CD4-positive, alpha-beta T cell (primary cell): ENCODE measurements at regions not wholly inside any gene's neighbourhood (a gene's known extent, or its start where the extent isn't known, plus 50 kb on each side); places are given as distances from the start of the nearest gene placed in this dataset.

Source experiments
- ATAC-seq: fragments of 200-7000 bp; cut with Tn5 transposase; one replicate; pipeline ENCODE4 v1.10.0; 2022; ENCODE audit warnings: mild to moderate bottlenecking; ENCODE audit not compliant: poor library complexity
- CTCF ChIA-PET: fragments of 350-600 bp; sonication (Branson Sonifier 250); formaldehyde crosslinking; loops from one replicate; lab custom pipeline; 2021; ENCODE audit warnings: antibody characterized with exemption, inconsistent platforms; lab: Charles Lee
- POLR2A ChIA-PET: fragments of 350-600 bp; sonication (Branson Sonifier 250); formaldehyde crosslinking; loops from one replicate; lab custom pipeline; 2021; ENCODE audit warnings: antibody characterized with exemption, inconsistent platforms; lab: Charles Lee
- DNase-seq, 14 experiments: peaks; one replicate each; pipeline ENCODE4 v3.0.0-alpha.2; 2013 to 2020; ENCODE audit warnings: mixed read lengths in 2 of 14
- H3K27ac ChIP-seq, 2 donors: one replicate each; pipeline versions ENCODE4 v1.5.1 to v1.7.0; 2013; ENCODE audit warnings: low read length in 2 of 2, low read depth in 1 of 2, mild to moderate bottlenecking in 1 of 2
- H3K27me3 ChIP-seq, 2 experiments: 1 replicate in 1 of 2; 2 replicates in 1 of 2; pipeline versions ENCODE4 v1.6.1 to v1.7.0; 2013; ENCODE audit warnings: low read length in 2 of 2, control low read depth in 1 of 2, mild to moderate bottlenecking in 1 of 2, moderate library complexity in 1 of 2; ENCODE audit not compliant: insufficient read depth in 2 of 2, control insufficient read depth in 1 of 2
- H3K36me3 ChIP-seq: one replicate; pipeline ENCODE4 v1.6.1; 2013; ENCODE audit warnings: low read length, control low read depth; ENCODE audit not compliant: insufficient read depth
- H3K4me1 ChIP-seq: one replicate; pipeline ENCODE4 v1.6.1; 2013; ENCODE audit warnings: low read length, control low read depth; ENCODE audit not compliant: insufficient read depth
- H3K4me3 ChIP-seq: one replicate; pipeline ENCODE4 v1.5.1; 2013; ENCODE audit warnings: mild to moderate bottlenecking, low read length, moderate library complexity
- H3K9me3 ChIP-seq, 2 experiments: 1 replicate in 1 of 2; 2 replicates in 1 of 2; pipeline versions ENCODE4 v1.6.1 to v1.7.0; 2013; ENCODE audit warnings: low read length in 2 of 2, mild to moderate bottlenecking in 2 of 2, control low read depth in 1 of 2, moderate library complexity in 1 of 2; ENCODE audit not compliant: control insufficient read depth in 1 of 2, insufficient read depth in 1 of 2
- H3K27ac Mint-ChIP-seq: one replicate; pipeline ENCODE4 v1.8.0; 2020; ENCODE audit warnings: mixed read lengths
- H3K27me3 Mint-ChIP-seq: one replicate; pipeline ENCODE4 v1.8.0; 2021; ENCODE audit warnings: mixed read lengths
- H3K36me3 Mint-ChIP-seq: one replicate; pipeline ENCODE4 v1.8.0; 2021; ENCODE audit warnings: low read depth, mixed read lengths
- H3K4me1 Mint-ChIP-seq: one replicate; pipeline ENCODE4 v1.8.0; 2021; ENCODE audit warnings: low read depth, mixed read lengths
- H3K4me3 Mint-ChIP-seq: one replicate; pipeline ENCODE4 v1.8.0; 2020; ENCODE audit warnings: mild to moderate bottlenecking, mixed read lengths
- H3K9me3 Mint-ChIP-seq: one replicate; pipeline ENCODE4 v1.8.0; 2020; ENCODE audit warnings: mixed read lengths
- intact Hi-C, 2 experiments: fragments of 100-400 bp; cut with DNase I in 1 of 2; cut with micrococcal nuclease in 1 of 2; formaldehyde crosslinking; loops; one replicate each; pipeline versions ENCODE4 v1.15.1 to v1.9.0; 2023 to 2025; cut with DNase I, micrococcal nuclease
- TF ChIP-seq, protein P1 (sequence below): fragments of 200-600 bp; IDR thresholded peaks from one replicate; pipeline ENCODE4 v1.8.0; 2022; ENCODE audit warnings: antibody characterized with exemption, mild to moderate bottlenecking

DNA sequence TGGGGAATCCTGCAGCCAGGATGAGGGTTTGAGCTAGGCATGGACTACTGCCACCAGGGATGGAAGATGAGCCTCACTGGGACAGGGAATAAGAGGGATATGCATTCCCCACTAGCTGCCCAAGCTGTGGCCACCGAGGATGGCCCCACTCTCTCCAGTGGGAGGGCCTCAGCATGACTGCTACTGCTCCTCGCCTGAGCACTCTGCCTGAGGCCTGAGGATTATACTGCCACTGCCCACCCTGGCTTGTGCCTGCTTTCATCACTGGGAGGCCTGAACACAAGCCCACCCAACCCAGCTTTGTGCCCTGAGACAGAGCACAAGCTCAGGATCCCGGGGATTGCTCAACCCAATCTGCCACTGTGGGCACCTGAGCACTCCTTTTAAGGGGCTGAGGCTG lies 425.6 kb downstream of the RASEF start:
- Mint-ChIP-seq H3K4me1 (no peaks in the 10 kb centered on the region), H3K9me3 (peaks cover 19% of the 10 kb centered on the region), H3K4me3 (no peak overlapping the region), H3K27me3 (no peaks in the 10 kb centered on the region), H3K27ac (no peak overlapping the region), H3K36me3 (no peaks in the 10 kb centered on the region)
- intact Hi-C loops, result no loop called here
- Histone ChIP-seq H3K27me3 (no peaks in the 10 kb centered on the region), H3K27ac (no peak overlapping the region), H3K4me3 (no peak overlapping the region), H3K4me1 (no peaks in the 10 kb centered on the region), H3K36me3 (no peaks in the 10 kb centered on the region), H3K9me3 (peaks cover 11 to 17% of the 10 kb centered on the region in 2 experiments)
- POLR2A ChIA-PET, result no interaction called here
- no peak for DNase-seq
- TF ChIP-seq, protein P1, sequence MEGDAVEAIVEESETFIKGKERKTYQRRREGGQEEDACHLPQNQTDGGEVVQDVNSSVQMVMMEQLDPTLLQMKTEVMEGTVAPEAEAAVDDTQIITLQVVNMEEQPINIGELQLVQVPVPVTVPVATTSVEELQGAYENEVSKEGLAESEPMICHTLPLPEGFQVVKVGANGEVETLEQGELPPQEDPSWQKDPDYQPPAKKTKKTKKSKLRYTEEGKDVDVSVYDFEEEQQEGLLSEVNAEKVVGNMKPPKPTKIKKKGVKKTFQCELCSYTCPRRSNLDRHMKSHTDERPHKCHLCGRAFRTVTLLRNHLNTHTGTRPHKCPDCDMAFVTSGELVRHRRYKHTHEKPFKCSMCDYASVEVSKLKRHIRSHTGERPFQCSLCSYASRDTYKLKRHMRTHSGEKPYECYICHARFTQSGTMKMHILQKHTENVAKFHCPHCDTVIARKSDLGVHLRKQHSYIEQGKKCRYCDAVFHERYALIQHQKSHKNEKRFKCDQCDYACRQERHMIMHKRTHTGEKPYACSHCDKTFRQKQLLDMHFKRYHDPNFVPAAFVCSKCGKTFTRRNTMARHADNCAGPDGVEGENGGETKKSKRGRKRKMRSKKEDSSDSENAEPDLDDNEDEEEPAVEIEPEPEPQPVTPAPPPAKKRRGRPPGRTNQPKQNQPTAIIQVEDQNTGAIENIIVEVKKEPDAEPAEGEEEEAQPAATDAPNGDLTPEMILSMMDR, result no peak
- no peak for ATAC-seq
- CTCF ChIA-PET, result no interaction called here

DNA sequence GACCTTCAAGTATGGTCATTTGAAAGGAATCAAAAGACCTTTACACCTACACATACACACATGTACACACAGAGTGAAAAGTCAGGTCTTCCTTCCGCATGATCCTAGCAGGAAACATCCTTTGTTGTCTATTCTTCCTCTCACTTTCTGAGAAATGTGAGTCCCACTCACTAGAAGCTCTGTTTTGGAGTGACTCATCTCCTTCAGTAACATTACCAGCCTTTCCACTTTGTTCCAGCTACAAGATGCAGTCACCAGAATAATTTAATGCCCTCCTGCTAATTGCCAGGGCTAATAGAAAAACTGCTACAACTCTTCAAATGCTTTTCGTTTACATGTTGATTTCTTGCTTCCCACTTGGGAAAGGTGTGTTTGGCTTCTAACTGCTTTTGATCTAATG lies 417.3 kb downstream of the RASEF start:
- no peaks in the 10 kb centered on the region for H3K27me3 Mint-ChIP-seq
- POLR2A ChIA-PET, result no interaction called here
- TF ChIP-seq, protein P1, result no peak

DNA sequence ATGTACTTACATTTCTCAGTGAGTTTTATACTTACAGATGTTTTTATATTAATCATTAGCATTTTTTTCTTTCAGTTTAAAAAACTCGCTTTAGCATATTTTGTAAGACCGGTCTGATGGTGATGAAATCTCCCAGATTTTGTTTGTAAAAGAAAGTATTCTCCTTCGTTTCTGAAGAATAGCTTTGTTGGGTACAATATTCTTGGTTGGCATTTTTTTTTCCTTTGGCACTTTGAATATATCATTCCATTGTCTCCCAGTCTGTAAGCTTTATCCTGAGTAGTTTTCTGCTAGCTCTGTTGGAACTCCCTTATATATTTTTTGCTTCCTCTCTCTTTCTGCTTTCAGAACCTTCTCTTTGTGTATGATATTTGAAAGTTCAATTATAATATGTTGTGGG lies 412.6 kb downstream of the RASEF start:
- ChIA-PET CTCF (interaction anchor here (1.1 kb wide), 1 partner anchor 36 kb away, joined by 3 read pairs; no protein-coding TSS in a partner anchor), POLR2A (interaction anchor here (0.7 kb wide), 1 partner anchor 40 kb away, joined by 4 read pairs; no protein-coding TSS in a partner anchor)
- Mint-ChIP-seq H3K27me3 (no peaks in the 10 kb centered on the region), H3K4me3 (no peak overlapping the region), H3K36me3 (no peaks in the 10 kb centered on the region), H3K4me1 (no peaks in the 10 kb centered on the region), H3K27ac (no peak overlapping the region), H3K9me3 (peaks cover 12% of the 10 kb centered on the region)
- H3K27me3 ChIP-seq, result no peaks in the 10 kb centered on the region
- no peaks in the 10 kb centered on the region for H3K36me3 ChIP-seq
- TF ChIP-seq, protein P1, result no peak
- no peak for DNase-seq
- H3K4me3 ChIP-seq, result no peak overlapping the region
- peaks cover 4 to 10% of the 10 kb centered on the region in 2 experiments for H3K9me3 ChIP-seq
- no peak overlapping the region for H3K27ac ChIP-seq
- no peak for ATAC-seq
- intact Hi-C loops, result no loop called here
- no peaks in the 10 kb centered on the region for H3K4me1 ChIP-seq

More for the DNA sequence above, 417.3 kb downstream of the RASEF start:
- no peak overlapping the region for H3K27ac ChIP-seq
- no peaks in the 10 kb centered on the region for H3K9me3 ChIP-seq
- Mint-ChIP-seq H3K36me3 (no peaks in the 10 kb centered on the region), H3K9me3 (peaks cover 4% of the 10 kb centered on the region), H3K4me1 (no peaks in the 10 kb centered on the region), H3K27ac (no peak overlapping the region), H3K4me3 (no peak overlapping the region)
- DNase-seq (no peak), ATAC-seq (no peak)
- H3K36me3 ChIP-seq, result no peaks in the 10 kb centered on the region
- no peaks in the 10 kb centered on the region for H3K4me1 ChIP-seq
- no peaks in the 10 kb centered on the region for H3K27me3 ChIP-seq
- intact Hi-C loops, result no loop called here
- CTCF ChIA-PET, result no interaction called here
- no peak overlapping the region for H3K4me3 ChIP-seq
